ENCODE measurements at regions not wholly inside any gene's neighbourhood (a gene's known extent, or its start where the extent isn't known, plus 50 kb on each side); places are given as distances from the start of the nearest gene placed in this dataset.
A peak's percentile ranks its signal among the peaks of the same experiment; 100 is the strongest.
"Not testable (repeated sequence)": the region's sequence is repeated elsewhere in the genome, so short reads cannot be mapped to it uniquely, and the experiment has no call there.

DNA sequence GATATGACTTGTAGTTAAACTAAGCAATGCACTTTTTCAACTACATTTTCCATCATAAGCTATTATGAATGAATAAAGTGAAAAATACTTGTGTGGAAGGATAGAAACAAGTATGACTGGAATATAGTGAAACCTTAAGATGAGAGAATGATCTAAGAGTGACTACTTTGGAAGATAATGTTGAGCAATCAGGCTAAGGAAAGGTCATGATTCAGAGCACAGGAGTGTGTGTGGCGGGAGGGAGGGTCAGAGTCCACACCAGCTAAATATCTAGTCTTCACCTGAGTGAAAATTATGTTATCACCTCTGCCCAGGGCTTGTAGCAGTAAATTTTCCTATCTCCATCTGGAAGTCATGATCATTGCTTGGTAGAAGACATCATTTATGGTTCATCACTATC, 833.4 kb upstream of the ATXN8OS start:
- DNase-seq (ENCODE audit: low read depth), result peak; percentile 4

DNA sequence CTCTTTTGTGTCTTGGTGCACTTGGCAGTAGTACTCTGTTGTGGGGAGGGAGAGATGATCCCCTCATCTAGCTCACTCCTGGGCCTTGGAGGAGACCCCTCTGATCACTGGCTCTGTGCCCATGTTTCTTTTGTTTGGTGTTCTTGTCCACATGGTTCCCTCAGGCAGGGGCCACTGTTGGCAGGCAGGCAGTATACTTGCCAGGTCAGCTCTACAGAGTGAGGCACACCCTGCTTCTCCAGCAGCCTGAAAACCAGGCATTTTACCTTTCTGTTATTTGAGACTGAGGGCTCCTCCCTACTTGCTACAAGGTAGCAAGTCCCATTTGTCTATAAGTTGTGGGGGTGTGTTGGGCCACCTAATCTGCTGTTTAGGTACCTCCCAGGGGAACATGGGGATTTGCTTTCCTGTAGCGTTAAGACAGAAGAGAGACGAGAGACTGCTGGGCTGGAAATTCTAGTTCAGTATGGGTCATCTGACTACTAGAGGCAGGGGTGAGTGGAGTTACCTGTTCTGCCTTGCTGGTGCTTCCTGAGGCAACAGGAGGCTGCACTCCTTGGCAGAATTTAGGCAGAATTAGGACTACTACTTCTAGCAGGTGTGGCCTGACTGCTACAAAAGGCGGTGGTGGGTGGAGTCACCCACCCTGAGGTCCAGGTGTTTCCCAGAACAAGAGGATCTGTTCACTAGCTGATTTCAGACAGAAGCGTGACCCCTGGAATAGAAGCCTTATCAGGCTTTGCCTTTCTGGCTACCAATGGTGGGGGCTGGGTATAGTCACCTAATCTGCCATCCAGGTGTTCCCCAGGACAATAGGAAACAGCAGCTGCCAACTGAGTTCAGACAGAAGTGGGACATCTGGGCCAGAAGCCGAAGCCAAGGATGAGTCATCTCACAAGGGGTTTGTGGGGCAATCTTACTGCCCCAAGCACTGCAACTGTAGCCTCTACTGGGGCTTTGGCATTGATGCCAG, 843.0 kb upstream of the ATXN8OS start:
- no peak for DNase-seq (ENCODE audit: low read depth)

DNA sequence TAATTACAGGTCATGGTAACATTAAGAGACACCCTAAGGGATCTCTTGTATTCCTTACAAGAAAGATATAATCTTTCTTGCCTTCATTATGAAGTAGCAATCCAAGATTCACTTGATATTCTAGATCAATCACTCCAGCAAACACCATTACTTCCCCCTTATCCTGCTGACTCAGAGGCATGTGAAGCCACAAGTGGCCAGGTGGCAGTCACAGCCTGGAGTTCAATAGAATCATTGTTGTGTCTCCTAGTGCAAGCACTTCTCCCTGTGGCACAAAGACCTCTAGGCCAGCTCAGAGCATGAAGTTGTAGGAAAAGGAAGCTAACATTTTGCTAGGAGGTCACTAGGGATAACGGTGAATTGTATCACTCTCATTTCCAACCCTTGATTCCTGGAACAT, 864.3 kb upstream of the ATXN8OS start:
- no peak for DNase-seq (ENCODE audit: low read depth)

DNA sequence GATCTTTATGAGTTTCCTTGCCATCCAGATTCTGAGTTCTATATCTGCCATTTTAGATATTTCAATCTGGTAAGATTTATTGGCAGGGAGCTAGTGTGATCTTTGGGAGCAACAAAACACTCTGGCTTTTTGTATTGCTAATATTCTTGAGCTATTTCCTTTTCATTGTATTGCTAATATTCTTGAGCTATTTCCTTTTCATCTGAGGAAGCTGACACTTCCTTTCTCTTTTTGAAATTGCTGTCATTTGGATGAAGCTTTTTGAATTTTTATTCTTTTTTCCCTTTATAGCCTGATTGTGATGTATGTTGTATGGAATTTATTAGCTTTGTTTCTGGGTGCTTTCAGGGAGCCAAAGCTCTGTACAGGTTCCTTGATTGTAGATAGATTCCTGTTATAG, 873.5 kb upstream of the ATXN8OS start:
- no peak for DNase-seq (ENCODE audit: low read depth)

DNA sequence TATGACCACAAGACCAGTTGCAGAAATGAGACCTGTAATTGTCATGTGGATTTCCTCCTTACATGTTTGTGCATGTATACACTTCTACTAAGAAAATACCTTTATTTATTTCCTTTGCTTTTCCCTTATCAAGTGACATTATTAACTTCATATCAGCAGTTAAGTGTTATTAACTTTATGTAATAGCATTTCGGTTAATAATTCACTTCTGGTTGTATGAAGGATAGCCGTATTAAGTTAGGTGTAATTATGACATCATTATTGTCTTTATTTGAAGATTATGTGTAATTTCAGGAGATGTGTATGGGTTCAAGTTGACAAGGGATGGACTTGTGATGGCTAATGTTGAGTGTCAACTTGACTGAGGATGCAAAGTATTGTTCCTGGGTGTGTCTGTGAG, 881.2 kb upstream of the ATXN8OS start:
- no peak for DNase-seq (ENCODE audit: low read depth)

DNA sequence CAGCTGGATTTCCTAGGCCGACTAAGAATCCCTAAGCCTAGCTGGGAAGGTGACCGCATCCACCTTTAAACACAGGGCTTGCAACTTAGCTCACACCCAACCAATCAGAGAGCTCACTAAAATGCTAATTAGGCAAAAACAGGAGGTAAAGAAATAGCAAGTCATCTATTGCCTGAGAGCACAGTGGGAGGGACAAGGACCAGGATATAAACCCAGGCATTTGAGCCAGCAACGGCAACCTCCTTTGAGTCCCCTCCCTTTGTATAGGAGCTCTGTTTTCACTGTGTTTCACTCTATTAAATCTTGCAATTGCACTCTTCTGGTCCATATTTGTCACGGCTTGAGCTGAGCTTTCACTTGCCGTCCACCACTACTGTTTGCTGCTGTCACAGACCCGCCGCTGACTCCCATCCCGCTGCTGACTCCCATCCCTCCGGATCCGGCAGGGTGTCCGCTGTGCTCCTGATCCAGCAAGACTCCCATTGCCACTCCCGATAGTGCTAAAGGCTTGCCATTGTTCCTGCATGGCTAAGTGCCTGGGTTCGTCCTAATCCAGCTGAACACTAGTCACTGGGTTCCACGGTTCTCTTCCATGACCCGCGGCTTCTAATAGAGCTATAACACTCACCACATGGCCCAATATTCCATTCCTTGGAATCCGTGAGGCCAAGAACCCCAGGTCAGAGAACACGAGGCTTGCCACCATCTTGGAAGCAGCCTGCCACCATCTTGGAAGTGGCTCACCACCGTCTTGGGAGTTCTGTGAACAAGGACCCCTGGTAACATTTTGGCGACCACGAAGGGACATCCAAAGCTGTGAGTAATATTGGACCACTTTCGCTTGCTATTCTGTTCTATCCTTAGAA, 885.8 kb upstream of the ATXN8OS start:
- DNase-seq (ENCODE audit: low read depth), result not testable (repeated sequence)

DNA sequence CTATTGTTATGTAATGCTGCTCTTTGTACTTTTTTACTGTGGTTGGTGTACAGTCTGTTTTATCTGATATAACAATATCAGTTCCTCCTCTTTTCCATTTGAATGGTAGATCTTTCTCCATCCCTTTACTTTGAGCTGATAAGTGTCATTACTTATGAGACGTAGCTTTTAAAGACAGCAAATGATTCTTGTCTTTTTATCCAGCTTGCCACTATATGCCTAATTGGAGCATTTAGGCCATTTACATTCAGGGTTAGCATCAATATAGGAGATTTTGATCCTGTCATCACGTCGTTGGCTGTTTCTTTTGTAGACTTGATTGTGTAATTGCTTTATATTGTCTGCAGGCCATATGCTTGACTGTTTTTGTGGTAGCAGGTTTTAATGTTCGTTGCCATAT, 894.2 kb upstream of the ATXN8OS start:
- no peak for DNase-seq (ENCODE audit: low read depth)

DNA sequence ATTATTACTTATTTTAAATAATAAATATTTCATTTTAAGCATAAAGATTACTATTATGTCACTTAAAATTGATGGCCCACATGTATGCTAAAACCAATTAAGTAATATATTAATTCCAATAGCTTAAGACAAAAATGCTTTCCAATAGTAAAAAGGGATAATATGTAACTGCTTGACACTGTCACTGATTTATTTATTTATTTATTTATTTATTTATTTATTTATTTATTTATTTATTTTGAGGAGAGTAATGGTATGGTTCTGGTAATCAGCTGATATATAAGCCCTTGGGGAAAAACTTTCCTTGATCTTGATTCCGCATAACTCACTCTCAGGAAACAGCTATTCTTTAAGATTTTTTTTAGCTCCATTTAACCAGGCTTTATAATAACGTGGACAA, 903.0 kb upstream of the ATXN8OS start:
- DNase-seq (ENCODE audit: low read depth), result no peak

DNA sequence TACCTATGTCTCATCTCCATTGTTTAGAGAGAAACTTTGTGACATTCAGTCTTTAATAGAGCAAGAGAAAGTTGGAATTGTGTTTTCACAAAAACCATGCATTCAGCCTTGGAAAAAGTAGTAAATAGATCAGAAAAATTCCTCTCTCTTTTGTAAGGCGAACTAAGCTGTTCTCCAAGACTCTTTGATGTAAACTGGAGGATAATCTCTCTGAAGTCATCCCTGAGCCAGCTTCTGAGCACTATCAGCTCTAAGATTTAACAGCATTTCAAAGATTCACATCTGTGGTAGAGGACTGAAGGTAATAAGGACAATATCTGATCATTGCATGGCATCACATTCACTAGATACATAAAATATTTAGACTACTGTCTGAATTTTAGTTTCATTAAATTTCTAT, 904.6 kb upstream of the ATXN8OS start:
- no peak for DNase-seq (ENCODE audit: low read depth)

DNA sequence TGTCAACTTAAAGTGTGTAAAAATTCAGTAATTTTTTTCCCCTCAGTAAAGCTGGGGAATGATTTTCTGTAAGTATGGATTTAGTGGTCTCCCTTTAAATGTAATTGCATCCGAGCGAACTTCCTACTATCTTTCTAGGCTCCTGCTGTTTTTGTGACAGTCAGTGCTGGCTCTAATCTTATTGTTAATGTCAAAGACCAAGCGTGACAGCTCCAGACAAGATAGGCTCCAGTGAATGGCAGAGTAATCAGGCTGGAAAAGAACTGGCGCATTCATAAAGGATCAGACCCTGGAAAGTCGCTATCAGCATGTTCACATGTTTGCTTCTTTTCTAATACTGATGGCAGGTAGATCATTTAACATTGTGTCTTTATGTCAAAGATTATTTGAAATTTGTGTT, 908.0 kb upstream of the ATXN8OS start:
- DNase-seq (ENCODE audit: low read depth), result no peak

DNA sequence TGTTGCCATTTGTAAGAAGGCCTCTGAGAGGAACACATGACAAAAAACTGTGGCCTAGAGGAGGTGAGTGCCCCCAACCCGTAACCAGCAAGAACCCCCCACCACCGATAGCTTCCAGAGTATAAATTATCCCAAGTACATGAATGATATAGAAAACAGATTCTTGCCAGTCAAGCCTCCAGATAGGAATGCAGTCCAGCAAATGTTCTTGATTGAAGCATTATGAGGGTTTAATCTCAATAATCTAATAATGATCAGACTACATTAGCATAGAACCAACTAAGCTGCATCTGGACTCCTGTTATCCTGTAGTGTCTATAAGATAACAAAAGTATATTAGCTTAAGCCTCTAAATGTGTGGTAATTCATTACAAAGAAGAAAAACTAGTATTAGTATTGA, 908.9 kb upstream of the ATXN8OS start:
- no peak for DNase-seq (ENCODE audit: low read depth)

DNA sequence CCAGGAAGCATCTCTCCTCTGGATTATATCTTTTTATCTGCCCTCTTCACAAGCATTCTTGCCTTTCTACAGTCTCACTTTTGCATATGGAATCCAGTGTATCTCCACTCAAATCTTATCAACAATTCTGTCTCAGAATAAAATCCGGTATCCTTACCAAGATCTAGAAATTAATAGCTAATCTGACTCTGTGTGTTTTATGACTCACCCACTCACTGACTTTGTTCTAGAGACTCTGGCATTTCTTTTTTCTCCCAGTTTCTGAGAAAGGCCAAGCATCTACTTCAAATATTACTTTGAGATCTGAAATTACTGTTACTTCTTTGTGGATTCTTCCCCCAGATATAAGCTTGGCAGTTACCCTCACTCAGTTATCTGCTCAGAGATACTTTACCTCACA, 913.5 kb upstream of the ATXN8OS start:
- DNase-seq (ENCODE audit: low read depth), result no peak

DNA sequence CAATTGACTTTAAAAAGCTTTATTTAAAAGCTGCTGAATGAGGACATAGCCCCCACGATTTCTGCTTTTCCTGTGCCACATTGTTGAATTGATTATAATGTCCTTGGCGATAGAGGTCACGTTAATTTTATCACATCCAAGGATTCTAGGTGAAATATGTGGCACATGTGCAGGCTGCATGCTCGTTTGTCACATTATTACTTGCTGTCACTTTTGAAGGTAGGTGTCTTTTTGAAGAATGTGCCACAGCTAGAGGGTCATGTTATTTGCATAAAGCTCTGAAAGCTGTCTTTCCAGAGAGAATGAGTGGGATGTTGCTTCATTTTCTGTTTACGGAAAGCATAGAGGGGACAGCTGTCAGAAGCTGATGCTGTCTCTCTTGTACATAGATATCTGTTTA, 927.6 kb upstream of the ATXN8OS start:
- DNase-seq (ENCODE audit: low read depth), result no peak

DNA sequence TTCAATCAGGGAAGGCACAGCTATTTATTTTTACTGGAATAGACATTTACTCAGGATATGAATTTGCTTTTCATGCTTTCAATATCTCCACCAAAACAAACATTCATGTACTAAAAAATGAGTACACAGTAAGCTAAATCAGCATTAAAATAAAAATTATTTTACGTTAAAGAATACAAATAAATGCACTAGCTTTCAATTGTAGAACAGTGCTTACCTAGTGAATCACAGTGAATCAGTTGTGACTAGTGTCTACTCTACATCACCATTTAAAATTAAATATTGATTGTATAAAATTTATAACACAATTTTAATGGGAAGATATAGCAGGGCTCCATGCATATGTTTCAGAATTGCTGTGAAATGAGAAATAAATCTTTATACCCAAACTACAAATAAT, 929.6 kb upstream of the ATXN8OS start:
- no peak for DNase-seq (ENCODE audit: low read depth)

DNA sequence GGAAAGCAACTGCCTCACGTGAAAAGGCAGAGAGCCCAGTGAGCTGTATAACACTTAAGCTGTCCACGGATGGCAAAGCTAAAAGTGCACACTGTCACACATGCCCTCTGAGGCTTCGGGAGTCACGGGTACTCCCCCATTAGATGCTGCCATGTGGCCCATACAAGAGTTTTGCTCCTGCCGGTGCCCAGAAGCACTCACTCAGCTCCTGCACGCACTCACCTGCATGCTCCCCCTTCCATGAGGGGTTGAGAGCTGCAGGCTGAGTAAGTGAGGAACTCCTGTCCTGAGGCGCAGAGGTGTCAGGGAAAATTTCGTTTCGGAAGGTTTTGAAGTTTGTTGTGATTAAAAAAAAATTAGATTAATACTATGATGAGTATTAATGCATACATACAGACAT, 939.2 kb upstream of the ATXN8OS start:
- no peak for DNase-seq (ENCODE audit: low read depth)

DNA sequence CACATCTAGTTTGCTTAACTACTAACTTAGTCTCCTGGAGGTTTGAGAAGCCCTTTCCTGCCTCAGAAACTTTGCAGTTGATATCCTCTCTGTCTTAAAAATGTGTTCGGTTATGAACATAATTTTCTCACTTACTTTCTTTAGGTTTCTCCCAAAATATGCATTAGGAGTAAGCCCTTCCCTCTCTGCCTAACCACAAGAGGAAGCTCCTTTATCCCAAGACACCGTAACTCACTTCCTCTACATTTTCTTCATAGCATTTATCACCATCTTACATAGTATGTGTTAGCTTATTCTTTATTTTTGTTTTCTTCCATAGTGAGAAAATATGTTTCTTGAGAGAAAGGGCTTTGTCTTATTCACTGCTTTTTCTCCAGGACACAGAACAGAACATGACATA, 952.5 kb upstream of the ATXN8OS start:
- DNase-seq (ENCODE audit: low read depth), result no peak

DNA sequence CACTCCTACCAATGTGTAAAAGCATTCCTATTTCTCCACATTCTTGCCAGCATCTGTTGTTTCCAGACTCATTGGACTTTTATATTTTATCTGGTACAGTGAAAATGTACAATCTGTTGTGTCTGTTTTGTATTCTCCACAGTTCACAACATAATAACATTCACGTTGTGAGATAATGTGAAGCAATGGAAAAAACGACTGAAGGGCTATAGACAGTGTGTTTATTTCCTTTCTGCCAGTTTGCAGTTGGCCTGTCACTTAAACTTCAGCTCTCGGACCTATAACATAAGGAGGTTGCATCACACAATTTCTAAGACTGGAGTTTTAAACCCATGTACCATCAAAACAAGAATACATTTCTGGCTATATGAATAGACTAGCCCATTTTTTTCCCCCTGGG, 965.5 kb upstream of the ATXN8OS start:
- no peak for DNase-seq (ENCODE audit: low read depth)

DNA sequence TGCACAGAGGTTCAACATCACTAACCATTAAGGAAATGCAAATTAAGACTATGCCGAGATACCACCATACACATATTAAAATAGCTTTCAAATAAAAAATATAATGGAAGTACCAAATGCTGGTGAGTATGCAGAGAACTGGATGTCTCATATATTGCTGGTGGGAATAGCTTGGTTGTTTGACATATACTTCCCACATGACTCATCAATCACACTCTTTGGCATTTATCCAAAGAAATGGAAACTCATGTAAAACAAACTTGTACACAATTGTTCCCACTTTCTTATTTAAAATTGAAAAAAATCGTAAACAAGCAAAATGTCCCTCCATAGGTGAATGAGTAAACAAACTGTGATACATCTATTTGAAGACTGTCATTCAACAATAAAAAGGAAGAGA, 982.6 kb upstream of the ATXN8OS start:
- no peak for DNase-seq (ENCODE audit: low read depth)

DNA sequence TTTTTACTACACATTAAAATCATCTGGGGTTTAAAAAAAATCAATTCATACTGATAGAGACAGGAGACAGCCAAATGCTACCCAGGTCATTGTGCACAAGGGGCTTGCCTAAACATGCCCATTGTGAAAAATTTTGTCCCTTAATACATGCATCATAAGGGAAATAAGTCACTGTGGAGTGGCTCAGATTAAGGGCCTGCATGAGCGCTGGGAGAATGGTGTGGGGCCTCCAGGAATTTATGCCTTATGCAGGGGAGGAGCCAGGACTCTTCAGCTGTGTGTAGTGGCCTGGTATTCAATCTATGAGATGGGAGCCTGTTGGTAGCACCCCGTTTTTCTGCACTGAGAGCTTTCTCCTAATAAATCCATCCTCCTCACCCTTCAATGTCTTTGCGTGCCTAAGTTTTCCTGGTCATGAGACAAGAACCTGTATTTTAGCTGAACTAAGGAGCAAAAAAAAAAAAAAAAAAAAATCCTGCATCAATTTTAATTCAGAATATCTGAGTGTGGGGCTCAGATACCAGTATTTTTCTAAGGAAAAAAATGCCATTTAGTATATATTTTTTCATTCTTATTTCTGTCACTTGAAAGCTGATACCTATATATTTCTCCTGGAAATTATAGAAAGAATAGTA, 997.6 kb upstream of the ATXN8OS start:
- DNase-seq (ENCODE audit: low read depth), result no peak

DNA sequence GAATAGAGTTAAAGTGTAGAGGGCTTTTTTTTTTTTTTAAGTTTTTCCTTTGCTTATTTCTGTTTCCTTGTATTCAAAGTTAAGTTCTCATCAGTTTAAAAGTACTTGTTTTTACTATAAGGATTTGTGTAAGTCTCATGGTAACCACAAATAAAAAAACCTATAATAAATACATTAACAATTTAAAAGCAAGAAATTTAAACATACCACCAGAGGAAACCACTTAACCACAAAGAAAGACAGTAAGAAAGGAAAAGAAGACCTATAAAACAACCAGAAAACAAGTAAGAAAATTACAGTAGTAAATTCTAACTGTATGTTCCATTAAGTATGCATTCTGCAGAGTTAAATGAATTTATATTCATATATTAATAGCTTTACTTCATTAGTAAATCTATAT, 999.1 kb upstream of the ATXN8OS start:
- DNase-seq (ENCODE audit: low read depth), result no peak

DNA sequence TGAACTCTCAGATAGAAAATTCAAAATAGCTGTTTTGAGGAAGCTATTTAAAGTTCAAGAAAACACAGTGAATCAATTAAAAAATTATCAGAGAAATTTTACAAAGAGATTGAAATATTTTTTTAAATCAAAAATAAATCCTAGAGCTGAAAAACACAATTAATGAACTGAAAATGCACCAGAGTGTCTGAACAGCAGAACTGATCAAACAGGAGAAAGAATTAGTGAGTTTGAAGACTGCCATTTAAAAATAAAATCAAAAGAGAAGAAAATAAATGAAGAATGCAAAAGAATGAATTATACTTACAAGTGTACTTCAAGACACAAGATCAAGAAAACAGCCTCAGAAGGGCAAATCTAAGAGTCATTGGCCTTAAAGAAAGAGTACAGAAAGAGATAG, 1000.2 kb upstream of the ATXN8OS start:
- DNase-seq (ENCODE audit: low read depth), result no peak

DNA sequence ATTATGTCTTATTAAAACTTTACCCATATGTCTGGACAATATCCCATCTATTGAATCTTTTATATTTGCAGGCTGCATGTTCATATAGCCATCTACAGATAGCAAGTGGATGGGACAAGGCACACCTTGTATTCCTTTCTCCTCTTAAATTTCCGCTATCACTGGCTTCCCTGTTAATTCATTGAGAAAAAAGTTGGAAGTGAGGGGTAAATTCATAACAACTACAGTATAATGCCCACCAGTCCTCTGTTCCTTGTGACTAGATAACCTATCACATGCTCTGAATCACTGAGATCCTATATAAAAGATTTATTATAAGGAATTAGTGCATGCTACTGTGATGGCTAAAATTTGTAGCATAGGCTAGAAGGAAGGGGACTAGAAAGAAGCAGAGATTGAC, 1005.8 kb upstream of the ATXN8OS start:
- DNase-seq (ENCODE audit: low read depth), result no peak

DNA sequence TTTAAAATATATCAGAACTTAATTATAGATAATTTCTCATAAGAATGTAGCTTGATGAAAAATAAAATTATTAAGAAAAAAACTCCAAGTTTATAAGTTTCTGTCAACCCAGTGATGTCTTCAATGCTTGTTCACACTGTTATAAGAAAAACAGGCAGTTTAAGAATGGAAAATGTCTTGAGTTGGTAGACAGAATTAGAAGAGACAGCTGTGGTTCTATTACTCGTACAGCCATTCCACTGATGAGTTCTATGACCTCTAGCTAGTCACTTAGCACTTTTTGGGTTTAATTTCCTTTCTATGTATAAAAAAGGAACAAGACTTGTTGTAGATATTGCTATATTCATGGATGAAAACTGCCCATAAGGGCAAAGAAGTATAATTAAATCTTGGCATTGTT, 1013.1 kb upstream of the ATXN8OS start:
- DNase-seq (ENCODE audit: low read depth), result no peak

Data from HS-5 (cell line).